ENCODE measurements at regions not wholly inside any gene's neighbourhood (a gene's known extent, or its start where the extent isn't known, plus 50 kb on each side); places are given as distances from the start of the nearest gene placed in this dataset.

DNA sequence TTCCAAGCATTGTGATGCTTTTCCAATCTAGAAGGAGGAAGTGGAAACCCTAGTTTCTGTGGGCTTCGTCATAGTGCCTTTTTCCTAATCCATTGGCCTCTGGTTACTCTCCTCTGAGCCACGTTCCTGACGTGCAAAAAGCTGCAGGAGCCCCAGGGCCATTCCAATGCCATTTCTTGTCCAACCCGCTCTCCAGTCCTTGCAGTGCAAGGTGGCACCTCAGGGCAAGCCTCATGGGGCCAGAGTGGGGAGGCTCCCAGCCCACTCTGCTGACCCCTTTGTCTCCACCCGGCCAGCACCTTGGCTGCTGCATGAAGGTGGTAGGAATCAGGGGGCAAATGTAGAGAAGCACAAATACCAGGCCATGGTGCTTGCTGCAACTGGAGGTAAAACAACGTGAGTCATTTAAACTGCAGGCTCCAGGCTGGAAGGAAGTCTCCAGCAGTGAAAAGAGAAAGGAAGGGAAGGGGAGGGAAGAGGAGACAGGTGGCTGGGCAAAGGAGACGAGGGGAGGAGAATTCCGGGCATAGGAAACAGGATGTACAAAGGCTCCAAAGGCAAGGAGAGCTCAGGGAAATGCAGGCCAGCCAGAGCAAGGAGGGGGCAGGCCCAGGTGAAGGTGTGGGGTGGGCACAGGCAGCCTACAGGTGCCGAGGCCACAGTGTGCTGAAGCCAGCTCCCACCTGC is 168.2 kb upstream of the TNRC6C start:
- DNase-seq (ENCODE audit: extremely low read depth, low read depth) = no peak
- no peak for TF ChIP-seq CTCF (IDR thresholded peaks at IDR 0.05; ENCODE audit: low read depth, low read length)

DNA sequence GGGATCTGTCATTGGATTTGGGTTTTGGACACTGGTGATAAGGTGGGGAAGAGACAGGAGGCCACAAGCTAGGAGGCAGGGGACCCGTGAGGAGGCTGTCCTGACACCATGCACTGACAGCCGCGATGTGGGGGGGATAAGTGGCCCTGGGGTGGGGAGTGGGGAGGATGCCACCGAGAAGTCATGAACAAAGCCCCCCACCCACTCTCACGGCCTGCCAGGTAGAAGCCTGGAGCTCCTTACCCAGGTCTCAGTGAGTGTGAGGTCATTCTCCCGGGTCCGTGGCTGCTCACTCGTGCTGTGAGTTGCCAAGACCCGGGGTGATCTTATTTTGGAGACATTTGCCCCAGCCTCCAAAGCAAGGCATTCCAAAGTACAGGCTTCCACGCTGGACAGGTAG is 165.9 kb upstream of the TNRC6C start:
- DNase-seq (ENCODE audit: extremely low read depth, low read depth) = no peak
- no peak for TF ChIP-seq CTCF (IDR thresholded peaks at IDR 0.05; ENCODE audit: low read depth, low read length)

DNA sequence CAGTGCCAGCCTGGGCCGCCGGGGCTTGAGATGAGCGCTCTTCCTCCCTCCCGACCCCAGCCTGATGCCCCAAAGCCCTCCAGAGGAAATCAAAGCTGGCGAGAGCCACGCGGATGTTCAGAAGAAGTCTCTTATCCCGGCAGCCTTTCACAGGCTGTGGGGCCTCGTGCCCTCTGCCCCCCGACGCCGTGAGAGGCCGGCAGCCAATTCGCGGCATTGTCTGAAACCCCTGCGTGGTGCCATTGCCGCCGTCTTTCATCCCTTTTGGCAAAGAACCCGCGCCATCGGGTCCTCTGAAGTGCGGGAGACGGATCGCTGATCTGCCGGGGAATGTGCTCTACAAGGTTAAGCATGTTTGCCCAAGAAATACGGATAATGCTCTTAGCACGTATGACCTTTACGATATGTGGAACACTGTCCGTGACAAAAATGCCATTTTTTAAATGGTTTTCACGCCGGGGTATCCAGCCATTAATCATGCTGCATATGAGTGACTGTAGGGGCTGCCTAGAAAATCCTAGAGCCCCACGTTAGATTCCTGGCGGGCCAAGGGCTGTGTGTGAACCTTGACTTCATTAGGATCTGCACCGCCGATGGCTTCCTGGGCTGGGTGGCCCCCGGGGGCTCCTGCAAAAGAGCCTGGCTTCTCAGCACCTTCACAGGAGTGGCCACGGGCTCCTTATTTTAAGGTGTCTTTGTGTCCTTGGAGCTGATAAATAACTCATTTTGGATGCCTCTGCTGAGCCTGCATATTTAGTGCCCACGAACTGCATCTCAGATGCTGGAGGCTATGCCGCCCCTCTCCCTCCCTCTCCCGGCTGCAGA is 165.1 kb upstream of the TNRC6C start:
- TF ChIP-seq CTCF (IDR thresholded peaks at IDR 0.05; ENCODE audit: low read depth, low read length) = no peak
- no peak for DNase-seq (ENCODE audit: extremely low read depth, low read depth)

DNA sequence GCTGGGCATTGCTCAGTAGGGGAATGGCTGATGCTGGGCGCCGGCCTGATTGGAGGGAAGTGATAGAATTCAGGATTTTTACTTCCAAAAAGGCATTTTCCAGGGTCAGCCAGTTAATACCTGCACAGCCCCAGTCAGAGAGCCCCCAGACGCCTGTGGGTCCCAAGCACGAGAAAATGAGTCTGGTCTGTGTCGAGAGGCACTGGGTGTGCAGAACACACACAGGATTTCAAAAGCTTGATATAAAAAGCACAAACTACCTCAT is 164.6 kb upstream of the TNRC6C start:
- DNase-seq (ENCODE audit: extremely low read depth, low read depth) = no peak
- no peak for TF ChIP-seq CTCF (IDR thresholded peaks at IDR 0.05; ENCODE audit: low read depth, low read length)

GRCh38 chr17:77794846-77795245 is 163.7 kb upstream of the TNRC6C start:
- no peak for DNase-seq (ENCODE audit: extremely low read depth, low read depth)

DNA sequence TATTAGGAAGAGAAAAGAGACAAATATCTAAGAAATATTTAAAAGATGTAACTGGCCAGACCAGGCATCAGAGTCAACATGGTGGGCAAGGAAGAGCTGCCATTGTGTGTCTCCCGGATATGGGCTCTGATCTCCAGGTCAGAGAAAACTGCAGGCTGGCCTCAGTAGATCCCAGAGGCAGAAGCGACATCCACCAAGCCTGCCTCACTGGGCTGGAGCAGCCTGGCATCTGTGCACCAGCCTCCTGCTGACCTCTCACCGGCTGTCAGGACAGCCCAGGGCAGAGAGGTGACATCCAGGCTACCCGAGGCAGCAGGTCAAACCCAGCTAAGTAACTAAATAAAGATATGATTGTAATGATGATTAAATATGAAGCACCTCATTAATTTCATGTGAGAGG is 162.8 kb upstream of the TNRC6C start:
- no peak for TF ChIP-seq CTCF (IDR thresholded peaks at IDR 0.05; ENCODE audit: low read depth, low read length)
- no peak for DNase-seq (ENCODE audit: extremely low read depth, low read depth)

More at GRCh38 chr17:77794846-77795245, 163.7 kb upstream of the TNRC6C start:
- no peak for TF ChIP-seq CTCF (IDR thresholded peaks at IDR 0.05; ENCODE audit: low read depth, low read length)

- no peak for TF ChIP-seq CTCF (IDR thresholded peaks at IDR 0.05; ENCODE audit: low read depth, low read length)
- no peak for DNase-seq (ENCODE audit: extremely low read depth, low read depth)
Observed at GRCh38 chr17:77796176-77796860, 162.2 kb upstream of the TNRC6C start.

Data from AG09319 (cell line).